HT-29 (cell line): ENCODE measurements at regions not wholly inside any gene's neighbourhood (a gene's known extent, or its start where the extent isn't known, plus 50 kb on each side); places are given as distances from the start of the nearest gene placed in this dataset.

Source experiments
- DNase-seq: peaks from one replicate; pipeline ENCODE4 v3.0.0-alpha.2; 2015; ENCODE audit warnings: low spot score

- no peak for DNase-seq
These were observed 115.0 kb upstream of the INPP4B start for GRCh38 chr4:142960867-142961644.

- DNase-seq, result no peak
These were observed 115.8 kb upstream of the INPP4B start for GRCh38 chr4:142961866-142962265.

- no peak for DNase-seq
These were observed 128.2 kb upstream of the INPP4B start for GRCh38 chr4:142974328-142974727.

- DNase-seq, result no peak
These were observed 129.5 kb upstream of the INPP4B start for GRCh38 chr4:142975618-142976017.

GRCh38 chr4:142976482-142976881 is 130.4 kb upstream of the INPP4B start:
- DNase-seq, result no peak

GRCh38 chr4:142977182-142977581 is 131.1 kb upstream of the INPP4B start:
- no peak for DNase-seq

GRCh38 chr4:142983065-142983464 is 137.0 kb upstream of the INPP4B start:
- no peak for DNase-seq

GRCh38 chr4:142983589-142983988 is 137.5 kb upstream of the INPP4B start:
- DNase-seq, result no peak

- DNase-seq, result peak; percentile 38
These were observed 138.9 kb upstream of the INPP4B start for GRCh38 chr4:142984871-142985585.

- no peak for DNase-seq
These were observed 168.5 kb upstream of the USP38 start for GRCh38 chr4:143016171-143016570.

- no peak for DNase-seq
These were observed 167.5 kb upstream of the USP38 start for GRCh38 chr4:143017210-143017609.

GRCh38 chr4:143019351-143019750 is 165.4 kb upstream of the USP38 start:
- no peak for DNase-seq

GRCh38 chr4:143021384-143021783 is 163.3 kb upstream of the USP38 start:
- DNase-seq, result no peak

GRCh38 chr4:143023239-143023918 is 161.3 kb upstream of the USP38 start:
- DNase-seq, result no peak

GRCh38 chr4:143025081-143025704 is 159.5 kb upstream of the USP38 start:
- DNase-seq, result peak; percentile 35

- no peak for DNase-seq
These were observed 158.1 kb upstream of the USP38 start for GRCh38 chr4:143026459-143027170.

- no peak for DNase-seq
These were observed 149.1 kb upstream of the USP38 start for GRCh38 chr4:143035661-143036060.

- DNase-seq, result no peak
These were observed 148.3 kb upstream of the USP38 start for GRCh38 chr4:143036443-143036842.

GRCh38 chr4:143046454-143046853 is 138.3 kb upstream of the USP38 start:
- no peak for DNase-seq

GRCh38 chr4:143046906-143047305 is 137.8 kb upstream of the USP38 start:
- DNase-seq, result no peak

- no peak for DNase-seq
These were observed 129.7 kb upstream of the USP38 start for GRCh38 chr4:143054971-143055370.
